GM21528 (cell line): ENCODE measurements at regions not wholly inside any gene's neighbourhood (a gene's known extent, or its start where the extent isn't known, plus 50 kb on each side); places are given as distances from the start of the nearest gene placed in this dataset.

Experiments
- ATAC-seq: cut with Tn5 transposase; IDR thresholded peaks from one replicate; pipeline ENCODE4 v1.9.1; 2021; ENCODE audit warnings: mild to moderate bottlenecking, moderate library complexity; ENCODE audit not compliant: unreplicated experiment, low FRiP score

DNA sequence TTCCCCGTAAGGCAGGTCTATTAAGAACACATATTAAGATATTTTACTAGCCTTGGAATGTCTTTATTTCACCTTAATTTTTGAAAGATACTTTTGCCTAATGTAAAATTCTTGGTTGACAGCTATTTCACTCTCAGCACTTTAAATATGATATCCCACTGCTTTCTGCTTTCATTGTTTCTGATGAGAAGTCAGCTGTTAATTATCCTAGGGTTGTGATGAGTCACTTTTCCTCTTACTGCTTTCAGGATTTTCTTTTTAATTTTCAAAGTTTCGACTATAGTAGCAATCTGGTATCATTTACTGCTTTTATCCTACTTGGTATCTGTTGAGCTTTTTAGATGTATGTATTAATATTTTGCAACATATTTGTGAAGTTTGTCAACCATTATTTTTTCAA, 578.9 kb upstream of the ATP2B1 start:
- ATAC-seq = no peak

DNA sequence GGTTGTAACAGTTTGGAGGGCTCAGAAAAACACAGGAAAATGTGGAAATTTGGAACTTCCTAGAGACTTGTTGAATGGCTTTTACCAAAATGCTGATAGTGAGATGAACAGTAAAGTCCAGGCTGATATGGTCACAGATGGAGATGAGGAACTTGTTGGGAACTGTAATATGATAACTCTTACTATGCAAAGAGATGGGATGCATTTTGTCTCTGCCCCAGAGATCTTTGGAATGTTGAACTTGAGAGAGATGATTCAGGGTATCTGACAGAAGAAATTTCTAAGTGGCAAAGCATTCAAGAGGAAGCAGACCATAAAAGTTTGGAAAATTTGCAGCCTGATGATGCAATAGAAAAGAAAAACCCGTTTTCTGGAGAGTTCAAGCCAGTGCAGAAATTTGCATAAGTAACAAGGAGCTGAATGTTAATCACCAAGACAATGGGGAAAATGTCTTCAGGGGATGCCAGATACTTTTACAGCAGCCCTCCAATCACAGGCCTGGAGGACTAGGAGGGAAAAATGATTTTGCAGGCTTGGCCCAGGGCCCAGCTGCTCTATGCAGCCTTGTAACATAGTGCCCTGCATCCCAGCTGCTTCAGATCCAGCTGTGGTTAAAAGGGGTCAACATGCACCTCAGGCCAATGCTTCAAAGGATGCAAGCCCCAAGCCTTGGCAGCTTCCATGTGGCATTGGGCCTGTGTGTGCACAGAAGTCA, 572.7 kb upstream of the ATP2B1 start:
- ATAC-seq = no peak

DNA sequence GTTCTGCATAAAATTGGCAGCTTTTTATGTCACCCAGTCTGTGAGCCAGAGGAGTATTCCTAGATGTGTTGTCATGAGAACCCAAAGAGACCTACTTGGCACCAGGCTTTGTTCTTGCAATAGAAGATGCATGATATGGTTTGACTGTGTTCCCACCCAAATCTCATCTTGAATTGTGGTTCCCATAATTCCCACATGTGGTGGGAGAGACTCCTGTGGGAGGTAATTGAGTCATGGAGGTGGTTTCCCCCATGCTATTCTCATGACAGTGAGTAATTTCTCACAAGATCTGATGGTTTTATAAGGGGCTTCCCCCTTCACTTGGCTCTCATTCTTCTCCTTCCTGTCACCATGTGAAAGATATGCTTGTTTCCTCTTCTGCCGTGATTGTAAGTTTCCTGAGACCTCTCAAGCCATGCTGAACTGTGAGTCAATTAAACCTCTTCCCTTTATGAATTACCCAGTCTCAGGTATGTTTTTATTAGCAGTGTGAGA, 572.0 kb upstream of the ATP2B1 start:
- peak; percentile 63 for ATAC-seq

DNA sequence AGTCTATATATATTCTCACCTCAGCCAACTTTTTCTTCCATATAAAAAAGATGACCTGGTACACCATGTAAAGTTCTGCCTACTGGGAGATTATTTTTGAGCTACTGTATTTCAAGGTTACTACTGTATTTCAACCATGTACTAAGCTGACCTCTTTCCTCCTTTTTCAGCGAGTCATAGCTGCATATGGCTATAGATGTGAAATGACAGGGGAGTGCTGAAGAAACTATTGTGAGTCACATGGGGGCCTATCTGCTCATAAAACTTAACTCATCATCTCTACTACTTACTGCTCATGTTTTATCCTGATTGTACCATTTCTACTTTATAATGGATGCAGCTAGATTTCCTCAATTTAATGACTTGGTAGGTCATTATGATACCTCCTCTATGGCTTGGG, 571.4 kb upstream of the ATP2B1 start:
- ATAC-seq = no peak

DNA sequence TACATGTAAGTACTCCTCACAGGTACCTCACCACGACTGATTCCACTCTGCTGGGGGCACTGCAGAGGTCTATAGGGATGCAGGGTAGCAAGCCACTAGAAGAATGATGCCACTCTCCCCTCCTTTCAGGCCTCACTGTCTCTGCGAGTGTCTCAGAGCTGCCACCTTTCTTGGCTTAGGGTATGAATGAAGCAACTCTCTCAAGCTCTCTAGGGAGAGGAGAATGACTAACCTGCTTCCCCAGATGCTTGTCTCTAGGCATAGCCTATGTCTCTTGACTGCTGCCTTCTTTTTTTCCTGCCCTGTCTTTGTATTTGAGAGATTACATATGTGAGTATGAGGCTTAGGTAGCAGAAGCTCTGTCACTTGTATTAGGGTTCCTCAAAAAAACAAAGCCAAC, 566.5 kb upstream of the ATP2B1 start:
- ATAC-seq = no peak

DNA sequence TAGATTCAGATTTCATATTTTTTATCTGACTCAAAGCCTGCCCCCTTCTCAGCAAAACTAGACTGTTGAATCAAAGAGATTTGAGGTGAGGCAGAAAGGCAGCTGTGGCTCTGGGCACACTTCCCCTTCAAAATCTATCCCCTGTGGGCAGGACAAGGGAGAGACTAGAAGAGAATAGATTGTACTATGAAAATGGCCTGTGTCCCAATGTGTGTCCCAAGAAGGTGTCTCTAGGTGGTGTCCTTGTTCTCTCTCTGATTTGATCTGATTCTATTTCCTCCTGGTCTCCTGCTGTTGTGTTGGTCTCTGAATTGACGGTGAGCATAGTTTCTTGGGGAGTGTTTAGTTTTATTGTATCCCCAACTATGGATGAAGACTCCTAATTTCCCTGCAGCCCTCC, 565.8 kb upstream of the ATP2B1 start:
- ATAC-seq = no peak

DNA sequence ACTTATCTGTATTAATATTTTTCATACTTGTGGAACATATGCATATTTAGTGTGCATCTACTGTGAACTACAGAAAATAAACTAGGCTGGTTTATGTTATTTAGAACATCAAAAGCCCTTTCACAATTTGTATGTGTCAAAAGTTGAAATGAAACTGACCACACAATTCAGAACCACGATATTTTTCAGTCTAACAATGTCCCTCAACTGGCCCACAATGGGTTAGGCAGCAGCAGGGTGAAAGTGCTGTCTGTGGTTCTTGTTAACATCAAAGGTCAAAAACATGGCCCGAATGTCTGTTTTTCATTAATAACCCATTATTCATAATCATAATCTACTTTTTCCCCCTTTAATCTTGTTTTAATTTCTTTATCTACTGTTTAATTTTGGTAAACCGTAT, 559.9 kb upstream of the ATP2B1 start:
- no peak for ATAC-seq

DNA sequence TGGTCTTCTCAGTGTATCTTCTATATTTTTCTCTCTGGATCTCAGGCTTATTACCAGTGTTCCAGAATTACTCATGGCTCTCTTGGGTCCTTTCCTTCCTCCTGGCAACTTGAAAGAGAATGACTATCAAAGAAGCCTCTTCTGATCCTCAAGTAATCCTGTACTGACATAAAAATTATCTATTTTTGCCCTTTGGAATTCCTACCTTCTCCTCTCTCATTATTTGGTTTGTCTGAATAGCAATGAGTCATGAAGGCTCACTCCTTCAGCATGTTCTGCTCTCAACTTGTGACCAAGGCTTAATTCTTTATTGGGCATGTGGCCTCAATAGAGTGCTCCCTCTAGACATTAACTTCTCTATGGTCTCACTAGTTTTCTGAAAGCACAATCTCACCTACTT, 553.6 kb upstream of the ATP2B1 start:
- ATAC-seq = no peak

DNA sequence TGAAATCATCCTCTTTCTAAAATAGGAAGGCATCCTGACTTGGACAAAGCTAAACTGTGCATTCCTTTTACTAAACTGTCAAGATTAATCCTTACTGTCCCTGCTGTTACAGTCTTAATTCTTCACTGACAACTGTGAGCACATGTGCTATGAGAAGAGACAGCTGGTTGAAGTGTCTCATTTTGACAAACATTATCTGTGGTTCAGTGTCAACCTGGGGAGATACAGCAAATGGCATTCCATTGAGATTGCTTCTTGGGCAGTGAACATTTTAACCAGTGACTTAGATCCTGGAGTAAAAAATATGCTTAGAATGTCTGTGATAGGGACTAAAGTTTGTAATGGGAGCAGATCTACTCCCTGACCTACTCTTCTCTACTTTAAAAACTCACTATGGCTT, 552.6 kb upstream of the ATP2B1 start:
- no peak for ATAC-seq

DNA sequence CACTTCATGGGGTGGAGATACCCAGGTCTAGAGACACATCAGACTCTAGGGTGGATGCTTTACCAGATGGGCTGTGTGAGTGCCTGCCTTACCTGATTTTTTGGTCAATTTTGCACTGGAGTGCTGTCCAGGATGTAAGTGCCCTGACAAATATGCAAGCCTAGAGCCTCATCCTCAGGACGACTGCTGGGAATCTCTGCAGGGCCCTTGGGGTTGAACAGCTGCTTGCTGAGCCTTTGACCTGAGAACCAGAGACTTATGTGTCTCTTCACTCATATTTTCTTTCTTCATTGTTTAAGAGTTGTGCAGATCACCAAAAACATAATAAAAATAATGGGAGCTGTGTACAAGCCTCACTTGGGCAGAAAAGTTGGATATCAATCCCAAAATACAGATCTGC, 551.5 kb upstream of the ATP2B1 start:
- no peak for ATAC-seq

DNA sequence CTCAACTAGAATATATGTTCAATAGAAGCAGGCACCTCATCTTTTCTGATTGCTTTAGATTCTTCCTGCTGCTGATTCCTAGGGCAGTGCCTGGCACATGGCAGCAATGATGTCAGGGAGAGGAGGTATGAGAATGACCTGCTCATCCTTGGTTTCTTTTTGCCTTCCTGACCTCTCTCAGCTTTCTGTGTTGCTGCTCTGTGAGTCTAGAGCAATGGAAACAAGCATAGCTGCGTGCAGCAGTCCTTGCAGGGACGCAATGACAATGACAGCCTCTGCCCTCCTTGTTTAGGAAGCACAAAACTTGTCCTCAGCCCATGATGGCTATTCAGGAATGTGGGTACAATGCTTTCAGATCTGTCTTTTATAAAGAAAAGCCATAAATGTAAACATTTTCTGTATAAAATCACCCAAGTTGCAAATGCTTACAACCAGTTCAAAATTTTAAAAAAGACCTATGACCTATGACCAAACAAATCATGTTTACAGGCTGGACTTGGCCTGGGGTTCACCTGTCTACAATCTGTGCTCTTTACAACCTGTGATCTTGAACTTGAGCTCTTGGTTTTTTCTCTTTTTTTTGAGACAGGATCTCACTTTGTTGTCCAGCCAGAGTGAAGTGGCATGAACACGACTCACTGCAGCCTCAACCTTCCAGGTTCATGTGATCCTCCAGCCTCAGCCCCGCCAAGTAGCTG, 549.4 kb upstream of the ATP2B1 start:
- ATAC-seq = no peak

DNA sequence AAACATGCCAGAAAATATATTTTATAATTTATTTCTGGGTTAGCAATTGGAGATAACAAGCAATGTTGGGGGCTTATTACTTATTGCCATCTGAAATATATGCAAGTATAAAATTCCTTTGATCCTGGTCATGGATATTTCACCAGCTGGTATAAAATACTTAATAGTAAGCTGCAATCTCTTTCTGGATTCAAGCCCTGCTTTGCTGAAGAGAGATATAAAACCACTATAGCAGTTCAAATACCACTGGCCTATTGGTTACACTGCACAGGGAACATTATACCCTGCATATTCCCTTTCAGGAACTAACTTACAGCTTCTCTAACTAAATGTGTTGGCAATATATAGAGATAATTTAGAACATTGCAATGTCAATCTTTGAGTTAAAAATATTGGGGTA, 546.2 kb upstream of the ATP2B1 start:
- no peak for ATAC-seq

DNA sequence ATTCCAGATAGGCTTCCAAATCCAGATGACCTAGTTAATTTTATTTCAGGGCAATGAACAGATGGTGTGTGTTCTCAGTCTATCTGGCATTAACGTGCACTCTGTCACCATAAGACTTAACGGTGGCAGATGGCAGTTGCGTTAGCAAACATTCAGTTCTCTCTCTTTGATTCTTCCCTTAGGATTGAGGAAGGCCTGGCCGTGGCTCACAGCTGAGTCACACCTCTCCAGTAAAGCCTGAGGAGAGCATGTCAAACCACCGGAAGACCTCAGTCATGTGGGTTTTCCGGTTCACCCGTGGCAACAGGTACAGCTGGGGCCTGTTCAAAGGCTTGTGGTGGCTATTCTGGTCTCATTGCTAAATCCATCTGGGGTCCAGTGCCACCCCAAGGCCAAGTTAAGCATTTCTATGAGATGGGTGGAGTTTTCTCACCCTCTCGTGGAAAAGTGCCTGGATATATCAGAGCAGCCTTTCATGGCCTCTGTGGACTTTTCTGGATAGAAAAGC, 545.1 kb upstream of the ATP2B1 start:
- peak; percentile 100 for ATAC-seq

DNA sequence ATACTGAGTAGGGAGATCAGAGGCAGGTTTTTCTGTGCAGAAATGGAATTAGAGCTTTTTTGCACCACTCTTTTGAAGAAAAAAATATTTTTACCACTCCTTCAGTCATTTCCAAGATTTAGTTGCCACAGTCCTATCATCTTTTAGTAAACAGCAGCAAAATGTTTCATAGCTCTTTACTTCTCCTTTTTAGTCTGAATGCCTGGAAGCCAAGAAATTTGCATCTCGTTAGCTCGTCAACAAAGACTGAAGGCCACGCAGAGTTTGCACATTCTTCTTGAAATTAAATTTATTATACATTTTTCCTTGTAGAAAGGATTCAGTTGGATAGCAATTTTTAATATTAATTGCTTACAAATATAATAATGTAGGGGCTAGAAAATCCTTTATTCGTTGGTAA, 544.5 kb upstream of the ATP2B1 start:
- ATAC-seq = no peak

DNA sequence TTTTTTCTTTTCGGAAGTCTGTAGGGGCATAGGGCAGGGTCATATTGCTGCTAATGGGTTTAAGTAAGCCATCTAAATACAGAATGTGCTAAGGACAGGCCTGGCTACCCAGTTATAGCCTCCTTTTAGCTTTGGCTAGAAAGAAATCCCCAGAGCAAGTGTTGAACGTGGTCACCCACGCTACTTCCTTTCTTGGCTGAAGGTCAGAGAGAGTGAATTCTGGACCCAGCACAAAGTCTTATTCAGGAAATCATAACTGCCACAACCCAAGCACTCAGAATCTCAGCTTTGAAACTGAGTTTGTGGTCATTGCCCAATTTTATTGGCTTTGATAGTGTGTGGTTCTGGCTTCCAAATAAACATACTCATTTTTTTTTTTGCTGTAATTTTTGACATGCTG, 542.1 kb upstream of the ATP2B1 start:
- no peak for ATAC-seq

DNA sequence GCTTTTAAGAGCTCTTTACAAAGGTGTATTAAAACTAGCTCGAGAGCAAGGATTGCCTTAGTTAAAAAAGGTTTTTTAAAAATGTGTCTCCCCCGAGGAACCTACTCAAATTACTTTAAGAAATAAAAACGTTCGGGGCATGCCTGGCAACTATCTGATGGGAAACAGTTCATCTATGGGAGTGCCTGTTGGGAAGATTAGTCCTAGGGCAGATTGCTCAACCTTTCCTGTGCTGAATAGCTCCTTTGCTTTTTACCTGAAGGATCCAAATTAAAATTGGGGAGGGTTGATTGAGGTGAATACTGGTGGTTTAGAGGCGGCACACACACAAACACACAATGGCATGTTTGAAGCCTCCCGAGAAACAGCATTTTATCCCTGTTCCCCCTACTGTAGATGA, 541.4 kb upstream of the ATP2B1 start:
- no peak for ATAC-seq

DNA sequence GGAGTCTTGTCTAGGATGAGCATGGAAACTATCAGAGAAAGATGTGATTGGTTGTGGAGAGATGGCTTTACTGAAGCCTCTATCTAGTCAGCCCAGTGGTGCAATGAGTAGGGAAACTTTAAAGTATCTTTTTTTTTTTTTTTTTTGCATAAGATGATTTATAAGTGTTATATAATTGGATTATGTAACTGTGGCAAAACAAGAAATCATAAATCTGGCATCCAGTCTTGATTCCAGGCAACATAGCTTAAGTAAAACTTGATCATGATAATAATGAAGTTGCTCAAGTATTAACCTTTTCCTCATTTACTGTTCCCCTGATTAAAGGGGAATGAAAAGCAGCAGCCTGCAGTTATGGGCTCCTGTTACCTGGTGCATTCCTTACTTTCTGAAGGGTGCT, 538.0 kb upstream of the ATP2B1 start:
- no peak for ATAC-seq

DNA sequence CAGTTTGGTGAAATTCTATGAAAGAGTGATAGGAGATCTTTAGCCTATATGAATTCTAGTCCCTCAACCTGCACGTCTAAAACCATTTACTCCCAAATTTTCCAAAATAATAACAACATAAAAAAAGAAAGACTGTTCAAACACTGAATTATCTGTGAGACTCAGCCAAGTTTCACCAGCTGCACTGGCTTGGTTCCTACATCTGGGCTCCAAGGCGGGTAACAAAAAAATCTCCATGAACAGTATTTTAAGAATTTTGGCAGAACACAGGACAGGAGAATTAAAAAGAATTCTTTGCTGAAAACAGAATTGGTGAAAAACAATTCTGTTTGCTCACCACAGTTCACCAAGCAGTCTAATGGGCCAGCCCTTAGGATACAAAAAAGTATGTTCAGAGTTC, 536.8 kb upstream of the ATP2B1 start:
- ATAC-seq = no peak

DNA sequence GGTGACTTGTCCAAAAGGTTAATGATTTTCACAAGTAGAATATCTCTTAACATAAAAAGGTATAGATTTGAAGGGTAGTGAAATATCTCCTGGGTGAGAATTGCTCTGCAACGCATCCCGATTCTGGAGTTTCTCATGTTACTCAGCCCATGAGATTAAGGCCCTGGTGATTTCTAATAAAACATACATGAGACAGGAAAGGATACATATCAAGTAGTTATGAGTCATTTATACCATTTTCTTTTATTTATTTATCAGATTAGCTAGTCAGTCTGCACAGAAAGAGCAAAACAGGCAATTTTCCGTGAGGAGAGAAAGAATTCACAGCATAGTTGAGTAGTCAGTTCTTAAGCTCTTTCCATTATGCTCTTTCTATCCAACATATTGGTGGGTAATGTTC, 535.6 kb upstream of the ATP2B1 start:
- no peak for ATAC-seq

DNA sequence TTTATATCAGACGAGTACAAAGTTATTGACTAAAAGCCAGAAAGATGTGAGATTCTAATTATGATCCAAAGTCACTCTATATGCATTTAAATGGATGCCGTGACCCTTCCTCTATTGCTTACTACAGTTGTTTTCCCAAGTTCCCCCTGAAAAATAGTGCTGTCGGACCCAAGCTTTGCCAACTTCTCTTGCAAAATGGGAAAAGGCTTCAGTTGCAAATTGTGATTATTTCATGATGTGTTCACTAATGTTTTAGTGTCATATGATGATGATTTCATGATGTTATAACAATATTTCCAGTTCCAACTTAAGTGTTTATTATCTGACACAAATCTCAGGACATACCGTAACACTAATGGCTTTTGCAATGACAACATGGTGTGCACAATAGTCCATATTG, 534.6 kb upstream of the ATP2B1 start:
- no peak for ATAC-seq

DNA sequence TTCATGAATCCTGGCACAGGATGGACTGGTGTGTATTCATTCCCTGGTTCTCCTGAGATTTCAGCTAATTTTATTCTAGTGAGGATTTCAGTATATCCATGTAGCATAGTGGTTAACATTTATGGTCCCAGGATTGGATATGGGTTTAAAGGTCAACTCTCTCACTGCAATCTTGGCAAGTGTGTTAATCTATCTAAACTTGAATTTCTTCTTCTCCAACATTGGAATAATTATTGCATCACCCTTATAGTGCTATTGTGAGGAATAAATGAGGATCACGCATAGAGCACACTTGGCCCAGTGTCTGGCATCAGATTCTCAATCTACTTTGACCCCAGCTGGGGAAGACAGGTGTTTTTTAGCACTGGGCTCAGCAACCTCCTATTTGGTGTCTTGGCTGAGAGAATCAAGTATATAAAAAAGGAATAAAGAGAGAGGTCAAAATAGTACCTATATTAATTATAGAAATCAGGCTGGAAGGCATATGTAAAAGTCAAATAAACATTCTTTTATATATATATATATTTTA, 531.2 kb upstream of the ATP2B1 start:
- no peak for ATAC-seq
